Astrocyte (in vitro differentiated cells and primary cell): ENCODE measurements at regions not wholly inside any gene's neighbourhood (a gene's known extent, or its start where the extent isn't known, plus 50 kb on each side); places are given as distances from the start of the nearest gene placed in this dataset.

Source experiments
- CTCF ChIP-seq: IDR thresholded peaks from 2 replicates; pipeline ENCODE4 v1.5.1; 2011; ENCODE audit warnings: low read depth, mild to moderate bottlenecking, inconsistent platforms, low read length, moderate library complexity; ENCODE audit not compliant: insufficient read depth
- EZH2 ChIP-seq: IDR thresholded peaks from 2 replicates; pipeline ENCODE4 v1.6.1; 2012; ENCODE audit warnings: mild to moderate bottlenecking, low read length, inconsistent platforms; ENCODE audit not compliant: insufficient read depth

GRCh38 chr5:8907168-8907868, 638.6 kb downstream of the SEMA5A start:
- TF ChIP-seq CTCF (no peak), EZH2 (no peak)
